GM23338 (cell line): ENCODE measurements at regions not wholly inside any gene's neighbourhood (a gene's known extent, or its start where the extent isn't known, plus 50 kb on each side); places are given as distances from the start of the nearest gene placed in this dataset.

Experiments used
- ATAC-seq: fragments of 200-7000 bp; cut with Tn5 transposase; 3 replicates; pipeline ENCODE4 v1.9.1; 2020
- DNase-seq: peaks from one replicate; pipeline ENCODE4 v3.0.0-alpha.2; 2015; ENCODE audit warnings: low spot score
- H2AFZ ChIP-seq: fragments of 200-600 bp; sonication (generic); 2 replicates; pipeline ENCODE4 v1.8.0; 2016; ENCODE audit warnings: antibody characterized with exemption, mild to moderate bottlenecking, moderate library complexity
- H3F3A ChIP-seq: fragments of 200-600 bp; sonication (generic); replicated peaks from 2 replicates; pipeline ENCODE4 v1.8.0; 2017; ENCODE audit warnings: antibody characterized with exemption, mixed run types, low read depth
- H3K27ac ChIP-seq: fragments of 200-600 bp; sonication (generic); 2 replicates; pipeline ENCODE4 v1.6.1; 2016; ENCODE audit warnings: low read depth
- H3K27me3 ChIP-seq: fragments of 200-600 bp; sonication (generic); 2 replicates; pipeline ENCODE4 v1.8.0; 2016; ENCODE audit warnings: mild to moderate bottlenecking, mixed run types, moderate library complexity; ENCODE audit not compliant: insufficient read depth
- H3K36me3 ChIP-seq: fragments of 200-600 bp; sonication (generic); 2 replicates; pipeline ENCODE4 v1.8.0; 2016; ENCODE audit warnings: mild to moderate bottlenecking; ENCODE audit not compliant: insufficient read depth
- H3K4me1 ChIP-seq: fragments of 200-600 bp; sonication (generic); 2 replicates; pipeline ENCODE4 v1.8.0; 2016; ENCODE audit warnings: mild to moderate bottlenecking, moderate library complexity; ENCODE audit not compliant: insufficient read depth
- H3K4me2 ChIP-seq: fragments of 200-600 bp; sonication (generic); 2 replicates; pipeline ENCODE4 v1.7.1; 2017; ENCODE audit warnings: mixed run types
- H3K4me3 ChIP-seq: fragments of 200-600 bp; sonication (generic); 2 replicates; pipeline ENCODE4 v1.6.1; 2016; ENCODE audit warnings: mixed run types
- H3K79me2 ChIP-seq: fragments of 200-600 bp; sonication (generic); replicated peaks from 2 replicates; pipeline ENCODE4 v1.8.0; 2017; ENCODE audit warnings: mild to moderate bottlenecking; ENCODE audit not compliant: insufficient read depth
- H3K9me2 ChIP-seq: fragments of 200-600 bp; sonication (generic); 2 replicates; pipeline ENCODE4 v1.8.0; 2017; ENCODE audit not compliant: insufficient read depth
- H4K20me1 ChIP-seq: fragments of 200-600 bp; sonication (generic); replicated peaks from 2 replicates; pipeline ENCODE4 v1.8.0; 2017; ENCODE audit warnings: mild to moderate bottlenecking; ENCODE audit not compliant: insufficient read depth
- H3K27ac Mint-ChIP-seq: 2 replicates; pipeline ENCODE4 v1.8.0; 2020; ENCODE audit warnings: inconsistent platforms, mild to moderate bottlenecking, moderate library complexity, mixed read lengths
- H3K27me3 Mint-ChIP-seq: 3 replicates; pipeline ENCODE4 v1.8.0; 2022; ENCODE audit warnings: low read depth, mild to moderate bottlenecking, moderate library complexity, mixed read lengths, inconsistent platforms; ENCODE audit not compliant: insufficient read depth, poor library complexity
- H3K36me3 Mint-ChIP-seq: 3 replicates; pipeline ENCODE4 v1.8.0; 2021; ENCODE audit warnings: low read depth, mild to moderate bottlenecking, inconsistent platforms, moderate library complexity, mixed read lengths
- H3K4me1 Mint-ChIP-seq: 3 replicates; pipeline ENCODE4 v1.8.0; 2020; ENCODE audit warnings: mild to moderate bottlenecking, inconsistent platforms, mixed read lengths
- H3K4me3 Mint-ChIP-seq: 3 replicates; pipeline ENCODE4 v1.8.0; 2021; ENCODE audit warnings: moderate library complexity, mild to moderate bottlenecking, inconsistent platforms, mixed read lengths
- H3K9me3 Mint-ChIP-seq: 3 replicates; pipeline ENCODE4 v1.8.0; 2020; ENCODE audit warnings: moderate library complexity, mild to moderate bottlenecking, inconsistent platforms, mixed read lengths
- ETS1 ChIP-seq: IDR thresholded peaks from 2 replicates; pipeline ENCODE4 v1.6.1; 2016; ENCODE audit warnings: antibody characterized with exemption
- EZH2phosphoT487 ChIP-seq: fragments of 200-600 bp; sonication (generic); IDR thresholded peaks from one replicate; pipeline ENCODE4 v1.8.1; 2018; ENCODE audit warnings: antibody characterized with exemption; ENCODE audit not compliant: unreplicated experiment
- REST ChIP-seq: IDR thresholded peaks from one replicate; pipeline ENCODE4 v1.6.1; 2018; ENCODE audit warnings: antibody characterized with exemption; ENCODE audit not compliant: unreplicated experiment
- ZNF462 ChIP-seq: fragments of 250-450 bp; sonication (Bioruptor Pico); IDR thresholded peaks from 2 replicates; pipeline ENCODE4 v1.5.0; 2020; ENCODE audit warnings: mild to moderate bottlenecking, moderate library complexity
- TF ChIP-seq, protein P1 (sequence below), 2 experiments: fragments of 200-600 bp in 1 of 2; sonication (generic) in 1 of 2; conservative IDR thresholded peaks; 2 replicates each; pipeline versions ENCODE4 v1.5.1 to v1.6.1; 2016 to 2017; ENCODE audit warnings: antibody characterized with exemption in 2 of 2, low read depth in 2 of 2, mild to moderate bottlenecking in 2 of 2, moderate library complexity in 1 of 2

- no peak for TF ChIP-seq ZNF462 (CRISPR knock-in tag)
Measured at GRCh38 chr15:39508536-39508935, 72.3 kb upstream of the THBS1 start (continued).

DNA sequence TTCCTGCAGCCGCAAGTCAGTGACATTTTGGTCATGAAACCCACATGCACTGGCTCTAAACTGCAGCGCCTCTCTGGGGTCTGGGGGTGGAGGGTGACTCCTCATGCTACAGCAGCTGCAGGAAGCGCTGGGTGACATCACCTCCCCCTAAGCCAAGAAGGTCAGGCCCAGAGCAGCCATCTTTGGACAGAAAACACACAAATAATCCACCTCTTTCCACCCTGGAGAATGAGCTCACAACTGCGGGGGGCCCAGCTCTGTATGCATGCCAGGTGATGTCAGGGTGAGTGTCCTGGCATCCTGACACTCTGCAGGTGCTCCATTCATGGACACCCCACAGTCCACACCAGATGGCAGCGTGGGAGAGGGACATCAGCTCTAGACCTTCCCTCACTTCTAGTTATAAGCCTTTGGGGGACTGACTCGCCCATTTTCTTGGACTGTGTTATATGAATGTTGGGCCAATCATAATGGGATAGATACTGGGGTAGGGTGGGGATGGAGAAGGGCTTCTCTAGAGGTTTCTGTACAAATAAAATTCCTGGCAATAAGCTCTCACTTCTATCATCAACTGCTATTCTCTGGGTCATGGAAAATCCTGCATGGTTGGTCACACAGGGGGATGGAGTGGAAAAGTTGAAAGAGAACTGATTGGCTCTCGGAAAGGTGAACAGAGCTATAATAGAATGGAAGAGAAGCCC is 70.7 kb upstream of the THBS1 start:
- H3K36me3 Mint-ChIP-seq = no peaks in the 10 kb centered on the region
- Histone ChIP-seq H3K4me3 (no peak overlapping the region), H3K27me3 (no peaks in the 10 kb centered on the region), H2AFZ (0 out of 2 replicates have a peak overlapping the region, but pooled peaks have one; percentile 18), H3K27ac (no peak overlapping the region), H3K9me2 (no peaks in the 10 kb centered on the region), H3K4me2 (no peak overlapping the region), H3F3A (no peaks in the 10 kb centered on the region), H3K36me3 (no peaks in the 10 kb centered on the region), H3K4me1 (no peaks in the 10 kb centered on the region), H3K79me2 (no peaks in the 10 kb centered on the region), H4K20me1 (no peaks in the 10 kb centered on the region)
- ATAC-seq = no peak
- no peak overlapping the region for H3K4me3 Mint-ChIP-seq
- no peak for TF ChIP-seq REST
- no peak for TF ChIP-seq ETS1
- TF ChIP-seq, protein P1, sequence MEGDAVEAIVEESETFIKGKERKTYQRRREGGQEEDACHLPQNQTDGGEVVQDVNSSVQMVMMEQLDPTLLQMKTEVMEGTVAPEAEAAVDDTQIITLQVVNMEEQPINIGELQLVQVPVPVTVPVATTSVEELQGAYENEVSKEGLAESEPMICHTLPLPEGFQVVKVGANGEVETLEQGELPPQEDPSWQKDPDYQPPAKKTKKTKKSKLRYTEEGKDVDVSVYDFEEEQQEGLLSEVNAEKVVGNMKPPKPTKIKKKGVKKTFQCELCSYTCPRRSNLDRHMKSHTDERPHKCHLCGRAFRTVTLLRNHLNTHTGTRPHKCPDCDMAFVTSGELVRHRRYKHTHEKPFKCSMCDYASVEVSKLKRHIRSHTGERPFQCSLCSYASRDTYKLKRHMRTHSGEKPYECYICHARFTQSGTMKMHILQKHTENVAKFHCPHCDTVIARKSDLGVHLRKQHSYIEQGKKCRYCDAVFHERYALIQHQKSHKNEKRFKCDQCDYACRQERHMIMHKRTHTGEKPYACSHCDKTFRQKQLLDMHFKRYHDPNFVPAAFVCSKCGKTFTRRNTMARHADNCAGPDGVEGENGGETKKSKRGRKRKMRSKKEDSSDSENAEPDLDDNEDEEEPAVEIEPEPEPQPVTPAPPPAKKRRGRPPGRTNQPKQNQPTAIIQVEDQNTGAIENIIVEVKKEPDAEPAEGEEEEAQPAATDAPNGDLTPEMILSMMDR (conservative IDR thresholded peaks at IDR 0.05; ENCODE audit: low read depth in 2 of 2) = no peak
- TF ChIP-seq EZH2phosphoT487 = no peak
- no peak overlapping the region for H3K27ac Mint-ChIP-seq
- DNase-seq = no peak
- 0 out of 3 replicates have a peak, but pooled peaks cover 6% of the 10 kb centered on the region for H3K4me1 Mint-ChIP-seq
- peaks cover 6% of the 10 kb centered on the region; the same call in 2 of the 3 replicates for H3K9me3 Mint-ChIP-seq
- H3K27me3 Mint-ChIP-seq = peaks cover 3% of the 10 kb centered on the region
